ENCODE measurements at regions not wholly inside any gene's neighbourhood (a gene's known extent, or its start where the extent isn't known, plus 50 kb on each side); places are given as distances from the start of the nearest gene placed in this dataset.

DNA sequence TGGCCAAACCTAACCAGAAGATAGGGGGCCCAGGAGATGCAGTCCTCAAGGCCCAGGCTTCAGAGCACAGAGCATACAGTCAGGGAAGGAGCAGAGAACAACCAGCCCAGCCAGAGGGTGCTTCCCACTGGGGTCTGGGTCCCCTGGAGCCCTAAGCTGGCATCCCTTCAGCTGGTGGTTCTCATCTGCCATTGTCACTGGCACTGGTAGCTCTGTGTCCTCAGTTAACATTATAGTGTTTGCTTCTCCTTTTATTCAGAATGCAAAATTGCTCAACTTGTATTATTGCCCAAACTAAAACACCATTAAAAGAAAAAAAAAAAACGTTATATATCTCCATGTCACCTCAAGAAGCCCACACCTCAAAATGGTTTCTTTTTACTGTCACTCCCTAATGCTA lies 219.2 kb downstream of the ENC1 start:
- Mint-ChIP-seq H3K9me3 (no peaks in the 10 kb centered on the region), H3K27ac (no peak overlapping the region), H3K4me3 (no peak overlapping the region), H3K36me3 (no peaks in the 10 kb centered on the region), H3K4me1 (ENCODE audit: unreplicated experiment) (peaks cover 22% of the 10 kb centered on the region), H3K27me3 (no peaks in the 10 kb centered on the region)
- no peak for DNase-seq (ENCODE audit: extremely low spot score, unreplicated experiment)
- TF ChIP-seq, protein P1, sequence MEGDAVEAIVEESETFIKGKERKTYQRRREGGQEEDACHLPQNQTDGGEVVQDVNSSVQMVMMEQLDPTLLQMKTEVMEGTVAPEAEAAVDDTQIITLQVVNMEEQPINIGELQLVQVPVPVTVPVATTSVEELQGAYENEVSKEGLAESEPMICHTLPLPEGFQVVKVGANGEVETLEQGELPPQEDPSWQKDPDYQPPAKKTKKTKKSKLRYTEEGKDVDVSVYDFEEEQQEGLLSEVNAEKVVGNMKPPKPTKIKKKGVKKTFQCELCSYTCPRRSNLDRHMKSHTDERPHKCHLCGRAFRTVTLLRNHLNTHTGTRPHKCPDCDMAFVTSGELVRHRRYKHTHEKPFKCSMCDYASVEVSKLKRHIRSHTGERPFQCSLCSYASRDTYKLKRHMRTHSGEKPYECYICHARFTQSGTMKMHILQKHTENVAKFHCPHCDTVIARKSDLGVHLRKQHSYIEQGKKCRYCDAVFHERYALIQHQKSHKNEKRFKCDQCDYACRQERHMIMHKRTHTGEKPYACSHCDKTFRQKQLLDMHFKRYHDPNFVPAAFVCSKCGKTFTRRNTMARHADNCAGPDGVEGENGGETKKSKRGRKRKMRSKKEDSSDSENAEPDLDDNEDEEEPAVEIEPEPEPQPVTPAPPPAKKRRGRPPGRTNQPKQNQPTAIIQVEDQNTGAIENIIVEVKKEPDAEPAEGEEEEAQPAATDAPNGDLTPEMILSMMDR (conservative IDR thresholded peaks at IDR 0.05), result no peak

DNA sequence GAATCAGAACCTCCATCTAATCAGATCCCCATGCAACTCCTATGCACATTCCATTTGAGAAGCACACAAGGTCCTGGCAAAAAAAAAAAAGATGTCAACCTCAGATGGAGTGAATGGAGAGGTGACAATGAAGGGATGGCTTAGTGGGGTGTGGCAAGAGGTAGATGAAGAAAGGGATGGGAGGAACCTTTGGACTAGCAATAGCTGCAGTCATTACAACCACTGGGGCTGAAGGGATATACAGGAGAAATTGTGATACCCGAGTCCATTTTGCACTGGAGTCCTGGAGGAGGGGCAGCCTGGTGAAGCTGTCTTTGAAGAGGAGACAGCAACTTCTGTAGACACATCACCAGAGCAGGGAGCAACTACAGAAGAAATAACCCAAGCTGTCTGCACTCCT lies 219.6 kb downstream of the ENC1 start:
- Mint-ChIP-seq H3K27ac (no peak overlapping the region), H3K9me3 (no peaks in the 10 kb centered on the region), H3K4me3 (no peak overlapping the region), H3K27me3 (no peaks in the 10 kb centered on the region), H3K4me1 (ENCODE audit: unreplicated experiment) (peaks cover 26% of the 10 kb centered on the region), H3K36me3 (no peaks in the 10 kb centered on the region)
- DNase-seq (ENCODE audit: extremely low spot score, unreplicated experiment), result no peak
- TF ChIP-seq, protein P1 (conservative IDR thresholded peaks at IDR 0.05), result no peak

DNA sequence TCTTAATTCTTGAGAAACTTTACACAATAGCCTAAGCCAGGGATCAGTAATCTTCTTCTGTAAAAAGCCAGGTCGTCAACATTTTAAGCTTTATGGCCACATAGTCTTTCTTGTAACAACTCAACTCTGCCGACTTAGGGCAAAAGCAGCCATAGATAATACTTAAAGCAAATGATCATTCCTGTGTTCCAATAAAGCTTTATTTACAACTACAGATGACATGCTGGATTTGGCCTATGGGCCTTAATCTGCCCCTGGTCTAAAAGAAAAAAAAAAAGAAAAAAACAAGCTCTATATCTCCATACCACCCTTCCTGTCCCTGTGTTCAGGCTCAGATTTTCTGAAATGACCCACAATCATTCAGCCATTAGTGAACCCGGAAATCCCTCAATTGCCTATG lies 220.3 kb downstream of the ENC1 start:
- H3K4me1 Mint-ChIP-seq (ENCODE audit: unreplicated experiment), result peaks cover 32% of the 10 kb centered on the region
- H3K9me3 Mint-ChIP-seq, result no peaks in the 10 kb centered on the region
- no peak overlapping the region for H3K27ac Mint-ChIP-seq
- H3K27me3 Mint-ChIP-seq, result no peaks in the 10 kb centered on the region
- no peak for DNase-seq (ENCODE audit: extremely low spot score, unreplicated experiment)
- H3K36me3 Mint-ChIP-seq, result no peaks in the 10 kb centered on the region
- H3K4me3 Mint-ChIP-seq, result no peak overlapping the region
- TF ChIP-seq, protein P1 (conservative IDR thresholded peaks at IDR 0.05), result no peak

DNA sequence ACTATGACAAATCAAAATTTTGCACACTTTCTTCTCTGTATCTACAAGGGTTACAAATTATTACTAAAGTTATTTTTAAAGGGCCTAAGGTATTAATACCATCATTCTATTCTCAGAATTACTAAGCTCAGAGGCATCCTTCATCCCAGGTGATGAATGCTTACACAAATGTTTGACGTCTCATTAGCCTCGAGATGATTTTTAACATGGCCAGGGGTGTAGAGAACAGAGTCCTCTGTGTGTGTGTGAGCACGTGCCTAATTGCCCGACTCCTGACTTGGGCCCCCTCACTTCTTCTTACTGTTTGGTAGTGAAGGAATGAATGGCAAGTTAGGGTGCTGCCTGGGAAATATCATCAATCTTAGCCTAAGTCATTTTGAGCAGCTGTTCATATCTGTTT lies 221.1 kb downstream of the ENC1 start:
- no peak for DNase-seq (ENCODE audit: extremely low spot score, unreplicated experiment)
- peaks cover 32% of the 10 kb centered on the region for H3K4me1 Mint-ChIP-seq (ENCODE audit: unreplicated experiment)
- TF ChIP-seq, protein P1 (conservative IDR thresholded peaks at IDR 0.05), result no peak
- no peak overlapping the region for H3K27ac Mint-ChIP-seq
- no peak overlapping the region for H3K4me3 Mint-ChIP-seq
- no peaks in the 10 kb centered on the region for H3K9me3 Mint-ChIP-seq
- no peaks in the 10 kb centered on the region for H3K36me3 Mint-ChIP-seq
- no peaks in the 10 kb centered on the region for H3K27me3 Mint-ChIP-seq

DNA sequence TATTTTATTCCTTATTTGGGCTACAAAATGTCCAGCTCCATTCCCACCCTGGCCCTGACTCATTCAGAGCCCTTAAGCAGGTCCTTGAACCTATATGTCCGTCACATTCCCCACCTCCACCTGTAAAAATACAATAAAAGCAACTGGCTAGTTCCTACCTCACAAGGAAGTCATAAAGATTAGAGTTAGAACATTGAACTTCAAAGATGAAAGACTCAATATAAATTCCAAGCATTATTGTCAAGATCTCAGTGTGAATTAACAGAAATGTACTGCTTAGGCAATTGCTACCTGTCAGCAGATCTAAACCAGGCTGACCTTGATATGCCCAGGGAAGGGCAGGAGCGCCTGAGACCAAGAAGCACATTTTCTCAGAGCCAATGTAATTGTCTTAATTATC lies 221.8 kb downstream of the ENC1 start:
- no peaks in the 10 kb centered on the region for H3K27me3 Mint-ChIP-seq
- H3K36me3 Mint-ChIP-seq, result no peaks in the 10 kb centered on the region
- TF ChIP-seq, protein P1 (conservative IDR thresholded peaks at IDR 0.05), result no peak
- H3K27ac Mint-ChIP-seq, result peak overlapping the region; percentile 25
- DNase-seq (ENCODE audit: extremely low spot score, unreplicated experiment), result no peak
- H3K4me1 Mint-ChIP-seq (ENCODE audit: unreplicated experiment), result peaks cover 37% of the 10 kb centered on the region
- H3K4me3 Mint-ChIP-seq, result no peak overlapping the region
- H3K9me3 Mint-ChIP-seq, result no peaks in the 10 kb centered on the region

DNA sequence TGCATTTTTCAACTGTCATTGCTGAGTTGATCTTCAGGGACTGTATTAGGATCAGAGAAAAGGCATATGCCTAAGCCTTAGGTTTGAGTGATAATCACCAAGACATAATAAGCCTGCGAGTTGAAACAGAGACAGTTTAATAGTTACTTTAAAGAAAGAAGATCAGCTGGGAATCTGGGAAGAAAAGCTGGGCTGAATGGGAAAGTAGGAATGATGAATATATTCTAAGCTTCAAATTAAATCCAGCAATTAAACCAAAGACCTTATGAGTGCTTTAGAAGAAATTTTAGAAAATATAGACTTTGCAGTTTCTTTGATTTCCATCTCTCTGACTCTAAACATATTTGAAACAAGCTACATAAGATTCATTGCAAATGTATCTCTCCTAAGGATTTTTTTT lies 222.3 kb downstream of the ENC1 start:
- Mint-ChIP-seq H3K9me3 (no peaks in the 10 kb centered on the region), H3K36me3 (no peaks in the 10 kb centered on the region), H3K27ac (no peak overlapping the region), H3K4me1 (ENCODE audit: unreplicated experiment) (peaks cover 42% of the 10 kb centered on the region), H3K27me3 (no peaks in the 10 kb centered on the region), H3K4me3 (no peak overlapping the region)
- TF ChIP-seq, protein P1 (conservative IDR thresholded peaks at IDR 0.05), result no peak
- DNase-seq (ENCODE audit: extremely low spot score, unreplicated experiment), result no peak

All from type B pancreatic cell (in vitro differentiated cells).